Posterior cingulate gyrus (tissue), 11 donors: ENCODE measurements at regions not wholly inside any gene's neighbourhood (a gene's known extent, or its start where the extent isn't known, plus 50 kb on each side); places are given as distances from the start of the nearest gene placed in this dataset.
"Not testable (repeated sequence)": the region's sequence is repeated elsewhere in the genome, so short reads cannot be mapped to it uniquely, and the experiment has no call there.

Experiments
- DNase-seq, 10 donors: peaks; one replicate each; pipeline versions ENCODE4 v3.0.0 to v3.0.0-alpha.2; 2020 to 2021; ENCODE audit warnings: mixed read lengths in 3 of 10
- intact Hi-C: fragments of 100-400 bp; cut with DNase I; formaldehyde crosslinking; loops from one replicate; pipeline ENCODE4 v1.15.1; 2023

GRCh38 chr5:44074547-44074946 is 314.7 kb downstream of the FGF10 start:
- DNase-seq, result peak in 2 of 10 donors; percentile 64 to 67
- intact Hi-C loops, result not testable (repeated sequence)

GRCh38 chr5:44051591-44051990 is 337.6 kb downstream of the FGF10 start:
- DNase-seq, result no peak
- intact Hi-C loops, result no loop called here

GRCh38 chr5:44048276-44048984 is 340.8 kb downstream of the FGF10 start:
- DNase-seq, result no peak
- intact Hi-C loops, result no loop called here

GRCh38 chr5:44046619-44047364 is 342.4 kb downstream of the FGF10 start:
- DNase-seq, result no peak
- intact Hi-C loops, result no loop called here

- DNase-seq, intact Hi-C loops: not testable (repeated sequence)
Observed at GRCh38 chr5:44044549-44044948, 344.7 kb downstream of the FGF10 start.

- intact Hi-C loops, result no loop called here
- DNase-seq, result no peak
Observed at GRCh38 chr5:44028226-44028625, 361.0 kb downstream of the FGF10 start.

- intact Hi-C loops, result no loop called here
- DNase-seq, result no peak
Observed at GRCh38 chr5:44022622-44023021, 366.6 kb downstream of the FGF10 start.

GRCh38 chr5:44011518-44011917 is 377.7 kb downstream of the FGF10 start:
- DNase-seq, result no peak
- intact Hi-C loops, result no loop called here

- intact Hi-C loops, result no loop called here
- no peak for DNase-seq
Observed at GRCh38 chr5:44002381-44002901, 386.8 kb downstream of the FGF10 start.

- no peak for DNase-seq
- intact Hi-C loops, result no loop called here
Observed at GRCh38 chr5:44001675-44002380, 387.4 kb downstream of the FGF10 start.

GRCh38 chr5:44001236-44001635 is 388.0 kb downstream of the FGF10 start:
- intact Hi-C loops, result no loop called here
- DNase-seq, result no peak

- intact Hi-C loops, result no loop called here
- DNase-seq, result no peak
Observed at GRCh38 chr5:43997647-43998272, 391.5 kb downstream of the FGF10 start.

- DNase-seq, result no peak
- intact Hi-C loops, result no loop called here
Observed at GRCh38 chr5:43996221-43996620, 393.0 kb downstream of the FGF10 start.

GRCh38 chr5:43994352-43994708 is 391.4 kb downstream of the NNT start:
- intact Hi-C loops, result no loop called here
- no peak for DNase-seq

- no peak for DNase-seq
- intact Hi-C loops, result no loop called here
Observed at GRCh38 chr5:43993634-43994351, 390.8 kb downstream of the NNT start.

GRCh38 chr5:43985411-43985810 is 382.4 kb downstream of the NNT start:
- no peak for DNase-seq
- intact Hi-C loops, result no loop called here

GRCh38 chr5:43981556-43981955 is 378.6 kb downstream of the NNT start:
- intact Hi-C loops, result no loop called here
- DNase-seq, result peak in 2 of 10 donors; percentile 23 to 72

GRCh38 chr5:43973908-43974307 is 370.9 kb downstream of the NNT start:
- intact Hi-C loops, result no loop called here
- DNase-seq, result no peak

- no peak for DNase-seq
Observed at GRCh38 chr5:43973318-43973717, 370.3 kb downstream of the NNT start.

GRCh38 chr5:43967165-43967564 is 364.2 kb downstream of the NNT start:
- no peak for DNase-seq
- intact Hi-C loops, result no loop called here

More at GRCh38 chr5:43973318-43973717, 370.3 kb downstream of the NNT start:
- intact Hi-C loops, result no loop called here
